ENCODE measurements at regions not wholly inside any gene's neighbourhood (a gene's known extent, or its start where the extent isn't known, plus 50 kb on each side); places are given as distances from the start of the nearest gene placed in this dataset.
"Not testable (repeated sequence)": the region's sequence is repeated elsewhere in the genome, so short reads cannot be mapped to it uniquely, and the experiment has no call there.

- no peaks in the 10 kb centered on the region for H3K9me3 Mint-ChIP-seq
- no peak overlapping the region for H3K27ac Mint-ChIP-seq
- DNase-seq (ENCODE audit: low spot score in 2 of 2) (no peak), ATAC-seq (ENCODE audit: low read depth) (no peak)
- H3K4me1 Mint-ChIP-seq, result no peaks in the 10 kb centered on the region
- no peaks in the 10 kb centered on the region for H3K36me3 Mint-ChIP-seq
- no peak overlapping the region for H3K4me3 Mint-ChIP-seq
- no peaks in the 10 kb centered on the region for H3K27me3 Mint-ChIP-seq
These were observed 169.3 kb upstream of the CAND1 start for GRCh38 chr12:67099858-67100257.

DNA sequence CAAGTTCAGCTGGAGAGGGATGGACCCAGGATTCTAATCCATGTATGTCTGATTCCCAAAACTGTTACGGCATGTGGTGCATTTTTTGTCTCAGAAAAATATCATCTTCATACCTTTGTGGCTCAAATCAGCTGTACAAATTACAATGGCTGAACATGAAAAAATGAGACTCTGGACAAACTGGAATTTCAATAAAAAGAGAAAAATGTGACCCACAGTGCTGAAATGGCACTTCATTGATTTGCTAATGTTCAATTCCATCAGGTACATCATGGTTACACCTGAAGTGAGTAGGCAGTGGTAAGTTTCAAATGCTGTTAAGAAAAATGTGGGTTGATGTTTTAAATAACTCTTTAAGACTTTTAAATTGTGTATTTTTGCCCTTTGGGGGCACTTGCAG lies 165.6 kb upstream of the CAND1 start:
- no peak for DNase-seq (ENCODE audit: low spot score in 2 of 2)
- no peak overlapping the region for H3K27ac Mint-ChIP-seq
- no peak overlapping the region for H3K4me3 Mint-ChIP-seq
- H3K4me1 Mint-ChIP-seq, result no peaks in the 10 kb centered on the region
- ATAC-seq (ENCODE audit: low read depth), result no peak
- H3K36me3 Mint-ChIP-seq, result peaks cover 2% of the 10 kb centered on the region
- H3K27me3 Mint-ChIP-seq, result peaks cover 3% of the 10 kb centered on the region
- peaks cover 11% of the 10 kb centered on the region for H3K9me3 Mint-ChIP-seq

DNA sequence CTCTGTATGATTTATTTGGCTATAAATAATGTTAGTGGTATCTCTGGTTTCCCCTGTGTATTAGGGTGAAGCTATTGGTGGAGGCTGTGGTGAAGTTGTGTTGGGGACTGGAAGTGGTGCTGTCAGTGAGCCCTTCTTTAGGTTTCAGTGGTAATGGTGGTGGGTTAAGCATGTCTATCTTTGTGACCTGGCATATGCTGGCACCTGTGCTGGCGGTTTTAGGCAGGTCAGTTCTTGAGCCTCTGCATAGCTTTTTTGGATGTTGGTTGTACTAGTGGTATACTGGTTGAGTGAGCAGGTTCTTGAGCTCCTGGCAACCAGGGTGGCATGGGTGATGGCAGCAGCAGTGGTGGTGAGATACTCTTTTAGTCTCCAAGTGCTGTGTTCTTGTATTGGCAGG lies 161.9 kb upstream of the CAND1 start:
- ATAC-seq (ENCODE audit: low read depth), result no peak
- peaks cover 2% of the 10 kb centered on the region for H3K36me3 Mint-ChIP-seq
- no peak overlapping the region for H3K4me3 Mint-ChIP-seq
- peaks cover 11% of the 10 kb centered on the region for H3K9me3 Mint-ChIP-seq
- DNase-seq (ENCODE audit: low spot score in 2 of 2), result no peak
- no peak overlapping the region for H3K27ac Mint-ChIP-seq
- peaks cover 3% of the 10 kb centered on the region for H3K27me3 Mint-ChIP-seq
- H3K4me1 Mint-ChIP-seq, result no peaks in the 10 kb centered on the region

DNA sequence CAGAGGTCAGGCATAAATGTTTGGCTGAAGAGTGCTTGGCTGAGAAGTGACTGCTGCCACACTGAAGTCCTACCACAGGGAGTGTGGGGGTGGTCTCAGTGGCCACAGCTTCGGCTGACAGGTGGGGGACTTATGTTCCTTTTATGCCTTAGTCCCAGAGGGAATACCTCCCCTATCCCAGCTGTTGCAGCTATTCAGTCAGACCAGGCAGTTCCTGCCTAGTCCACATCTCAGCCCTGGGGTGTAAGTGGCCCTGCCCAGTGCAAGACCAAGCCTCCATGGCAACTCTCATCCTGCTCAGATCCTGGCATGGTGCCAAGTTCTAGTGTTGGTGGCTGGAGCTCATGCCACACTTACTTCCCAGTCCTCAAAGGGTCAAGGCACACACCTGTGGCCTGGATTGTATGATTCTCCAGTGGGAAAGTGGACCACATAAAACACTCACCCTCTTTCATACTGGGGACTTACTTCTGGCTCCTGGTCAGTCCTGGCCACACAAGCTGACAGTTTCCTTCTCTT lies 161.3 kb upstream of the CAND1 start:
- H3K27me3 Mint-ChIP-seq, result peaks cover 3% of the 10 kb centered on the region
- no peak for ATAC-seq (ENCODE audit: low read depth)
- H3K4me1 Mint-ChIP-seq, result no peaks in the 10 kb centered on the region
- peaks cover 11% of the 10 kb centered on the region for H3K9me3 Mint-ChIP-seq
- H3K27ac Mint-ChIP-seq, result no peak overlapping the region
- DNase-seq (ENCODE audit: low spot score in 2 of 2), result no peak
- no peak overlapping the region for H3K4me3 Mint-ChIP-seq
- peaks cover 2% of the 10 kb centered on the region for H3K36me3 Mint-ChIP-seq

DNA sequence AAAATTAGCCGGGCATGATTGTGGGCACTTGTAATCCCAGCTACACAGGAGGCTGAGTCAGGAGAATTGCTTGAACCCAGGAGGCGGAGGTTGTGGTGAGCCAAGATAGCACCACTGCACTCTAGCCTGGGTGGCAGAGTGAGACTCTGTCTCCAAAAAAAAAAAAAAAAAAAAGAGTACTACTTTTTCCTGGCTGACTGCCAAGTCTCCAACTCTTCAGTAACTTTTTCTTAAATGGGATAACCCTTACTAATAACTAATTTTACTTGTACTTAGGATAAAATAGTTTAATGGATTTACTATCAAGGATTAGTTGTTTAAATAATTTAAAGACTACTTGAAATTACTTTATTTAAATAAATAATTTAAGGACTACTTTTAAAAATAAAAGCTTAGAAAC lies 158.8 kb upstream of the CAND1 start:
- DNase-seq (ENCODE audit: low spot score in 2 of 2); ATAC-seq (ENCODE audit: low read depth); H3K36me3 Mint-ChIP-seq: not testable (repeated sequence)

DNA sequence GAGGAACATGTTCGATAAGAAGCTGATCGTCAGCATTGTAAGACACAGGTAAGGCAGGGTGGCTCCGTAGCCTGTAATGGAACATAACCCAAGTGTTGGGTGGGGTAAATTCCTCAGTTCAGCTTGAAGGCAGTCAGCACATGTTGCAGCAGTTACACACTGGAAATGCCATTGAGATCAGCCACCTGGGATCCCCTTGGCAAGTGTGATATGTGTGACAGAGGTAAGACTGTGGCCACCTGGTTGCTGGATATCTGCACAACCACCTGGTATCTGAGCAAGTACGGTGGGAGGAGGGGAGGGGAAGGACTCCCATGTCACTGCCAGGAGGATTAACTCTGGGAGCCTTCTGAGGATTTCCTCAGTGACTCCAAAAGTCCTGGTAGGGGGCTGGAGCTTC lies 158.0 kb upstream of the CAND1 start:
- H3K4me1 Mint-ChIP-seq, result no peaks in the 10 kb centered on the region
- H3K9me3 Mint-ChIP-seq, result peaks cover 7% of the 10 kb centered on the region
- no peak for ATAC-seq (ENCODE audit: low read depth)
- no peak overlapping the region for H3K4me3 Mint-ChIP-seq
- DNase-seq (ENCODE audit: low spot score in 2 of 2), result no peak
- peaks cover 5% of the 10 kb centered on the region for H3K27me3 Mint-ChIP-seq
- H3K27ac Mint-ChIP-seq, result no peak overlapping the region
- peaks cover 2% of the 10 kb centered on the region for H3K36me3 Mint-ChIP-seq

More for the DNA sequence above, 158.8 kb upstream of the CAND1 start:
- not testable (repeated sequence) for H3K4me1 Mint-ChIP-seq, H3K27ac Mint-ChIP-seq, H3K27me3 Mint-ChIP-seq, H3K4me3 Mint-ChIP-seq
- H3K9me3 Mint-ChIP-seq, result peaks cover 11% of the 10 kb centered on the region

- H3K27ac Mint-ChIP-seq, result no peak overlapping the region
- H3K36me3 Mint-ChIP-seq, result no peaks in the 10 kb centered on the region
- H3K27me3 Mint-ChIP-seq, result peaks cover 4% of the 10 kb centered on the region
- no peak overlapping the region for H3K4me3 Mint-ChIP-seq
- H3K9me3 Mint-ChIP-seq, result no peaks in the 10 kb centered on the region
- no peak for DNase-seq (ENCODE audit: low spot score in 2 of 2)
- ATAC-seq (ENCODE audit: low read depth), result no peak
- H3K4me1 Mint-ChIP-seq, result no peaks in the 10 kb centered on the region
These were observed 156.6 kb upstream of the CAND1 start for GRCh38 chr12:67112586-67112985.

DNA sequence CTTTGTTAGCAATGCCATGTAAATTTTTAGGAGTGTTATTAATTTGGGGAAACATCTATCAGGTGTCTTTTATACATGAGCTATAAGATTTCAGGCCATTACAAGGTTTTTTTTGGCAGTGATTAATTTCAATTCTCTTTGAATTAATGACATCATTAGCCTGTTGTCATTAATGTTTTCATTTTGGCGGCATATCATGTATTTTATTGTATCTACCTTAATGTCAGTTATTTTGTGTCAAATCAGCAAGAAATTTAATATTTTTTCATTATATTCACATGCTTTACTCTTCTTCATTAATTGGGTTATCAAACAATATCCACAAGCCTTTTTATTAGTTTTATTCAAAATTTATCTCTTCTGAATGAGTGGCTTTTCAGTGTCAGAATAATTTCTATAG lies 153.0 kb upstream of the CAND1 start:
- H3K27ac Mint-ChIP-seq, result no peak overlapping the region
- DNase-seq (ENCODE audit: low spot score in 2 of 2) (no peak), ATAC-seq (ENCODE audit: low read depth) (no peak)
- peaks cover 9% of the 10 kb centered on the region for H3K27me3 Mint-ChIP-seq
- no peak overlapping the region for H3K4me3 Mint-ChIP-seq
- H3K36me3 Mint-ChIP-seq, result no peaks in the 10 kb centered on the region
- no peaks in the 10 kb centered on the region for H3K9me3 Mint-ChIP-seq
- no peaks in the 10 kb centered on the region for H3K4me1 Mint-ChIP-seq

DNA sequence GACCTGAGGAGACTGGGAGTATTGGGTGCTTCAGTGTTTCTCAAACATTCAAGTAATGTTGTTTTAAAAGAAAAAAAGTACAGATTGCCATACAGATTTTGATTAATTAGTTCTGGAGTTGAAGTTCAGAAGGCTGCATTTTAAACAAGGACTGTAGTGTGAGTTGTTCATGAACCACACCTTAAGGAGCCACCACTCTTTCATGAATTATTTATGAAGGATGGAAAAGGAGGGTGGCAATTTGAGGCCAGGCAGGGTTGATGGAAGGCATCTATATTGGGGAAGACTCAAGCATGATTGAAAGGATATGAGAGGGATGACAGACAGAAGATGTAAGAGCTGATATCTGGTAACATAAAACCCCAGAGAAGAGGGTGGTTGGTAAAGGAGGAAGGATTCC lies 146.6 kb upstream of the CAND1 start:
- ATAC-seq (ENCODE audit: low read depth) (no peak), DNase-seq (ENCODE audit: low spot score in 2 of 2) (no peak)
- Mint-ChIP-seq H3K9me3 (peaks cover 2% of the 10 kb centered on the region), H3K4me3 (no peak overlapping the region), H3K27ac (no peak overlapping the region), H3K36me3 (no peaks in the 10 kb centered on the region), H3K4me1 (no peaks in the 10 kb centered on the region), H3K27me3 (peaks cover 7% of the 10 kb centered on the region)

- H3K4me3 Mint-ChIP-seq, result no peak overlapping the region
- no peaks in the 10 kb centered on the region for H3K9me3 Mint-ChIP-seq
- H3K36me3 Mint-ChIP-seq, result no peaks in the 10 kb centered on the region
- no peaks in the 10 kb centered on the region for H3K4me1 Mint-ChIP-seq
- no peak overlapping the region for H3K27ac Mint-ChIP-seq
- DNase-seq (ENCODE audit: low spot score in 2 of 2) (no peak), ATAC-seq (ENCODE audit: low read depth) (no peak)
- peaks cover 7% of the 10 kb centered on the region for H3K27me3 Mint-ChIP-seq
These were observed 131.9 kb upstream of the CAND1 start for GRCh38 chr12:67137256-67137655.

GRCh38 chr12:67141296-67142018 lies 127.7 kb upstream of the CAND1 start:
- DNase-seq (ENCODE audit: low spot score in 2 of 2) (no peak), ATAC-seq (ENCODE audit: low read depth) (no peak)
- no peaks in the 10 kb centered on the region for H3K4me1 Mint-ChIP-seq
- H3K4me3 Mint-ChIP-seq, result no peak overlapping the region
- no peaks in the 10 kb centered on the region for H3K9me3 Mint-ChIP-seq
- no peak overlapping the region for H3K27ac Mint-ChIP-seq
- peaks cover 8% of the 10 kb centered on the region for H3K27me3 Mint-ChIP-seq
- no peaks in the 10 kb centered on the region for H3K36me3 Mint-ChIP-seq

GRCh38 chr12:67145692-67146091 lies 123.5 kb upstream of the CAND1 start:
- ATAC-seq (ENCODE audit: low read depth) (no peak), DNase-seq (ENCODE audit: low spot score in 2 of 2) (no peak)
- Mint-ChIP-seq H3K27me3 (peaks cover 3% of the 10 kb centered on the region), H3K36me3 (no peaks in the 10 kb centered on the region), H3K27ac (no peak overlapping the region), H3K4me3 (no peak overlapping the region), H3K4me1 (no peaks in the 10 kb centered on the region), H3K9me3 (no peaks in the 10 kb centered on the region)

- ATAC-seq (ENCODE audit: low read depth) (no peak), DNase-seq (ENCODE audit: low spot score in 2 of 2) (no peak)
- Mint-ChIP-seq H3K36me3 (no peaks in the 10 kb centered on the region), H3K27me3 (peaks cover 3% of the 10 kb centered on the region), H3K4me1 (no peaks in the 10 kb centered on the region), H3K27ac (no peak overlapping the region), H3K4me3 (no peak overlapping the region), H3K9me3 (no peaks in the 10 kb centered on the region)
These were observed 122.1 kb upstream of the CAND1 start for GRCh38 chr12:67147030-67147429.

DNA sequence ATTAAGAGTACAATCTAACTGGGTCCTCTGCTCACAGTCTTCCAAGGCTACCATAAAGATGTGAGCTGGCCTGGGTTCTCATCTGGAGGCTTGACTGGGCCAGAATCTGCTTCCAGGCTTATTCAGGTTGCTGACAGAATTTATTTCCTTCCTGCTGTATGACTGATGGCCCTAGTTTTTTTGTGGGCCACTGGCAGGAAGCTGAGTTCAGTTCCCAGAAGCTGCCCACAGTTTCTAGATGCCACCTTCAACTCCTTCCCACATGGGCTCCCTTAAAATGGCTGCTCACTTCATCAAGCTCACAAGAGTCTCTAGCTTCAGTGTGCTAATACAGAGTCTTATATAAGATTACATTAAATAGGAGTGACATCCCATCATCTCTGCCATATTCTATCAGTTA lies 121.7 kb upstream of the CAND1 start:
- ATAC-seq (ENCODE audit: low read depth) (no peak), DNase-seq (ENCODE audit: low spot score in 2 of 2) (no peak)
- Mint-ChIP-seq H3K4me3 (no peak overlapping the region), H3K27me3 (peaks cover 3% of the 10 kb centered on the region), H3K27ac (no peak overlapping the region), H3K36me3 (no peaks in the 10 kb centered on the region), H3K9me3 (no peaks in the 10 kb centered on the region), H3K4me1 (no peaks in the 10 kb centered on the region)

- Mint-ChIP-seq H3K4me1 (no peaks in the 10 kb centered on the region), H3K9me3 (no peaks in the 10 kb centered on the region), H3K4me3 (no peak overlapping the region), H3K36me3 (no peaks in the 10 kb centered on the region), H3K27ac (no peak overlapping the region), H3K27me3 (peaks cover 5% of the 10 kb centered on the region)
- no peak for ATAC-seq (ENCODE audit: low read depth)
- DNase-seq (ENCODE audit: low spot score in 2 of 2), result no peak
These were observed 120.9 kb upstream of the CAND1 start for GRCh38 chr12:67148265-67148664.

Data from memory B cell (primary cell).